ENCODE measurements at regions not wholly inside any gene's neighbourhood (a gene's known extent, or its start where the extent isn't known, plus 50 kb on each side); places are given as distances from the start of the nearest gene placed in this dataset.
A peak's percentile ranks its signal among the peaks of the same experiment; 100 is the strongest.

DNA sequence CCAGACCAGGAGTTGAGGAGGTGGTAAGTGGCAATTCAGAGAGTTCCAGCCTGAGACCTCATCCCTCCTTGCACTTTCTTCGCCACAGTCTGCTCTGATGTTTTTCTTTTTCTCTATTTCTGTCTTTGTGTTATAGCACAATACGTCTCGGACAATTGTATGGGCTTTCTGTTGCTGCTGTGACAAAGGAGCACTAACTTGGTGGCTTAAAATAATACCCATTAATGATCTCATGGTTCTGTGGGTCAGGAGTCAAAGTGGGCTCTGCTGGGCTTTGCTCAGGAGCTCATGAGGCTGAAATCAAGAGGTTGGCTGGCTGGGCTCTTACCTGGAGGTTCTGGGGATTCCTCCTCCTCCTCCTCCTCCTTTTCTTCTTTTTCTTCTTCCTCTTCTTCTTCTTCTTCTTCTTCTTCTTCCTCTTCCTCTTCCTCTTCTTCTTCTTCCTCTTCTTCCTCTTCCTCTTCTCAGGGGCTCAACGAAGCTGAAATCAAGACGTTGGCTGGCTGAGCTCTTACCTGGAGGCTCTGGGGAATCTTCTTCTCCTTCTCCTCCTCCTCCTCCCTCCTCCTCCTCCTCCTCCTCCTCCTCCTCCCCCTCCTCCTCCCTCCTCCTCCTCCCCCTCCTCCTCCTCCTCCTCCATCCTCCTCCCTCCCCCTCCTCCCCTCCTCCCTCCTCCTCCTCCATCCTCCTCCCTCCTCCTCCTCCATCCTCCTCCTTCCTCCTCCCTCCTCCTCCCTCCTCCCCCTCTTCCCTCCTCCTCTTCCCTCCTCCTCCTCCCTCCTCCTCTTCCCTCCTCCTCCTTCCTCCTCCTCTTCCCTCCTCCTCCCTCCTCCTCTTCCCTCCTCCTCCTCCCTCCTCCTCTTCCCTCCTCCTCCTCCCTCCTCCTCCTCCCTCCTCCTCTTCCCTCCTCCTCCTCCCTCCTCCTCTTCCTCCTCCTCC is 104.0 kb downstream of the GATA6 start:
- no peak for DNase-seq (ENCODE audit: low read depth)
- TF ChIP-seq, protein P1, sequence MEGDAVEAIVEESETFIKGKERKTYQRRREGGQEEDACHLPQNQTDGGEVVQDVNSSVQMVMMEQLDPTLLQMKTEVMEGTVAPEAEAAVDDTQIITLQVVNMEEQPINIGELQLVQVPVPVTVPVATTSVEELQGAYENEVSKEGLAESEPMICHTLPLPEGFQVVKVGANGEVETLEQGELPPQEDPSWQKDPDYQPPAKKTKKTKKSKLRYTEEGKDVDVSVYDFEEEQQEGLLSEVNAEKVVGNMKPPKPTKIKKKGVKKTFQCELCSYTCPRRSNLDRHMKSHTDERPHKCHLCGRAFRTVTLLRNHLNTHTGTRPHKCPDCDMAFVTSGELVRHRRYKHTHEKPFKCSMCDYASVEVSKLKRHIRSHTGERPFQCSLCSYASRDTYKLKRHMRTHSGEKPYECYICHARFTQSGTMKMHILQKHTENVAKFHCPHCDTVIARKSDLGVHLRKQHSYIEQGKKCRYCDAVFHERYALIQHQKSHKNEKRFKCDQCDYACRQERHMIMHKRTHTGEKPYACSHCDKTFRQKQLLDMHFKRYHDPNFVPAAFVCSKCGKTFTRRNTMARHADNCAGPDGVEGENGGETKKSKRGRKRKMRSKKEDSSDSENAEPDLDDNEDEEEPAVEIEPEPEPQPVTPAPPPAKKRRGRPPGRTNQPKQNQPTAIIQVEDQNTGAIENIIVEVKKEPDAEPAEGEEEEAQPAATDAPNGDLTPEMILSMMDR (conservative IDR thresholded peaks at IDR 0.05; ENCODE audit: low read depth, low read length), result no peak

DNA sequence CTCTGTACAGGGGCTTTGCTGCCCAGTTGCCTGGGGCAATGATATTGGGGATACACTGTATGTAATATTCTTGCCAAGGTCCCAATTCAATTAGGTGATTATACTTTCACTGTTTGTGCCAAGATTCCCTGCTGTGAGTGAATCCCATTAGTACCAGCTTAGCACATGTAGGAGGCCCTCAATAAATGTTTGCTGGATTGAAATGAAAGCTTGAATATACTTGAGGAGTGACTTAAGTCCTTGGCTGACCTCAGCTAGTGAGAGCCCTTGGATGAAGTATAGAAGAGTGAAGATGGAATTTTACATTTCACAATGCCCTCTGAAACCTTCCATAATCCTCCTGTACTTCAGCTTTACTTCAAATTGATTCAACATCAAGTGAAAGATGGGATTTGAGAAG is 102.9 kb downstream of the GATA6 start:
- TF ChIP-seq, protein P1 (conservative IDR thresholded peaks at IDR 0.05; ENCODE audit: low read depth, low read length), result no peak
- no peak overlapping the region for H3K4me3 ChIP-seq (ENCODE audit: low read length)
- DNase-seq (ENCODE audit: low read depth), result peak; percentile 39

More for the DNA sequence above, 104.0 kb downstream of the GATA6 start:
- no peak overlapping the region for H3K4me3 ChIP-seq (ENCODE audit: low read length)

DNA sequence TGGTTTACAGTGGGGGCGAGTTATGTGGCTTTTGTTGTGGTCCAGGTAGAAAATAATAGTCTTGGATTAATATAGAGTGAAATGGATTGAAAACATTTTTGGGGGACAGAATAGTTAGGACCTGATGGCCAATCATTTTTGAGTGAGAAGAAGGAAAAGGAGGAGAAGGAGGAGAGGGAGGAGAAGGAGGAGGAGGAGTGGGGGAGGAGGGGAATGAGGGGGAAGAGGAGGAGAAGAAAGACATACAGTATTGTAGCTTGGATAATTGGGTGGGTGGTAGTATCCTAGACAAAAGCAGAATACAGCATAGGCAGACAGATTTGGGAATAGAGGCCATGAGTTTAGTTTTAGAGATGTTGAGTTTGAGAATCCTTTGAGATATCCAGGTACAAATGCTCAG is 101.6 kb downstream of the GATA6 start:
- no peak for DNase-seq (ENCODE audit: low read depth)
- TF ChIP-seq, protein P1 (conservative IDR thresholded peaks at IDR 0.05; ENCODE audit: low read depth, low read length), result no peak
- H3K4me3 ChIP-seq (ENCODE audit: low read length), result no peak overlapping the region

DNA sequence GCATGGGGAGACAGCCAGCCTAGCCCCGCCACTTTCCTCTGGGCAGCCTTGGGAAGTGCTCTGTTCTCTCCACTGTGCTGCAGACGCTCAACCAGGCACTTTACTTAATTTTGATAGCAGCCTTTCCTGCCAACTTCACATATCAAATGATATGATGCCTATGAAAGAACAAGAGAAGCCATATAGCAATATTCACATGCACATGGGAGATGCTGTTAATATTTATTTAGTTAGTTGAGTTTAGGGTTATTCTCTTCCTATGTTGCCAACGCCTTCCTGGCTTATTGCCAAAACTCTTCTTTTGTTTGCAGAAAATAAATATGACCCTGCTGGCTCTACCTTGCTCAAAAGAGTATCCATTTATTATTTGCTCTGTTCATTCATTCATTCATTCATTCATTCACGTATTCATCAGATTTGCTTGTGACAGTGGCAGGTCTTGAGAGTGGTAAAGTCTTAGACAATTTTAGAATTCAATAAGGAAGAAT is 99.3 kb downstream of the GATA6 start:
- H3K4me3 ChIP-seq (ENCODE audit: low read length), result no peak overlapping the region
- no peak for DNase-seq (ENCODE audit: low read depth)
- TF ChIP-seq, protein P1 (conservative IDR thresholded peaks at IDR 0.05; ENCODE audit: low read depth, low read length), result no peak

DNA sequence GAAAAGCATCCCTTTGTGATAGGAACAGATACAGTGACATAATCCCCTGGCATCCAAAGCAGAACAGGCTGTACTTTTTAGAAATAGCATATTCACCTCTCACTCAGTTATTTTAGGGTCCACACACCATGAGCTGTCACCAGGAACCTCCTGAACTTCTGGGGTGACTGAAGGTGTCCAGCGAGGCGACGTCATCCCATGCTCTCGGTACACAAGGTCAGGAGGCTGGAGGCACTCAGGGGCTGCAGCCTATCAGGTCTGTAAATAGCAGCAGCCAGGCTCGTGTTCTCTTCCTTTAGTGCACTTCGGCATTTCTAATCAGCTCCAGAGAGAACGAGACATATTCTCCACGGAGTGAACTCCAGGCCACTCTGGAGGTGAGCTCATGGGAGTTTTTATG is 98.3 kb downstream of the GATA6 start:
- TF ChIP-seq, protein P1 (conservative IDR thresholded peaks at IDR 0.05; ENCODE audit: low read depth, low read length), result no peak
- H3K4me3 ChIP-seq (ENCODE audit: low read length), result no peak overlapping the region
- DNase-seq (ENCODE audit: low read depth), result no peak

DNA sequence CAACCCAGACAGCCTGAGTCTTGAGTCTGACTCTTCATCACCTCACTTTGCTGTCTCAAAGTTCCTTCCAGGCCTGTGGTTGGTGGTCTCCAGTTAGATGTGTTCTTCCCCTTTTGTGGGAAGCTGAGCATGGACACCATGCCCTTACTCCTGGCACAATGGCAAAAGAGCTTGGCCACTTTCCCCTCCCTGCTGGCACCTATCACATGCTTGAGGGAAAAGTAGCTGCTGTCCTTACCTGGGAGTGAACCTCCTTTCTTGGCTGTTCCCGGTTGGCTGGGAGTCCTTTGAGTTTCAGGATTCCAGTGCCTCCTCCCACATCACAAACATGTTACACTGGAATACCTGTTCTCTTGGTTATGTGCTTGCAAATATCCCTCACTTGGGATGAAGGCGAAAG is 97.8 kb downstream of the GATA6 start:
- DNase-seq (ENCODE audit: low read depth), result no peak
- H3K4me3 ChIP-seq (ENCODE audit: low read length), result no peak overlapping the region
- TF ChIP-seq, protein P1 (conservative IDR thresholded peaks at IDR 0.05; ENCODE audit: low read depth, low read length), result no peak

DNA sequence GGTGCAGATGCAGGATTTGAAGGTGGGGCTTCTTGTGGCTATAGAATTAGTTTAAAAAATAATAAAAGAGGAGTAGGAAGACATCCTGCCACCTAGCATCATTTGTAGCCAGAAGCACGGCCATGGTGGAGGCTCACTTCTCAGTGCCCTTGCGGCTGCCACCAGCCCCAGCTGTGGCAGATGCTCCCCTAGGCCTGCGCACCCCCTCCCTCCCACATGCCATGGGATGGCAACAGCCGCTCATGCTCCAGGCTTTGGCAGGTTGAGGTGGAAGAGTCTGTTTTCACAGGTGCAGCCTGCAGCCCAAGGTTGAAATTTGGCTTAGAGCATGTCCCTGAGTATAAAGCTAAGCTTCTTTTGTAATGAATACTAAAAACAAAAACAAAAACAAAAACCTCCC is 96.4 kb downstream of the GATA6 start:
- TF ChIP-seq, protein P1 (conservative IDR thresholded peaks at IDR 0.05; ENCODE audit: low read depth, low read length), result no peak
- no peak overlapping the region for H3K4me3 ChIP-seq (ENCODE audit: low read length)
- no peak for DNase-seq (ENCODE audit: low read depth)

All from retinal pigment epithelial cell (primary cell).